ENCODE measurements at regions not wholly inside any gene's neighbourhood (a gene's known extent, or its start where the extent isn't known, plus 50 kb on each side); places are given as distances from the start of the nearest gene placed in this dataset.
"Not testable (repeated sequence)": the region's sequence is repeated elsewhere in the genome, so short reads cannot be mapped to it uniquely, and the experiment has no call there.

DNA sequence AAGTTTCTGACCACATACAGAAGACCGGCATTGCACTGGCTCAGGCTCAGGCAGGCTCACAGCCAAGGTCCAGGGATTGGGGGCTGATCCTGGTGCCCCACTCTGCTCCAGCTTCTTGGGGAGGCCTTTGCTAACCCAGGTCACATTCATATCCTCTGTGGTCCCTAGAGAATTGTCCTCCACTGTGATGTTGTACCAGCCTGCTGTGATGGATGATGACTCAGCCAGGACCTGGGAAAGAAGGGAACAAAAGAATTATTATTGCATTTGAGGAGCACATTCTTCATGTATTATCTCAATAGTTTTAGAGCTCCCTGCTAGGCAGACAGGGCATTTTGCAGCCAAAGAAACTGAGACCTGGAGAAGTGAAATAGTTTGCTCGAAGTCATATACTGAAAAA lies 114.3 kb upstream of the ETV3 start:
- Histone ChIP-seq H3K9me3 (peaks cover 0 to 6% of the 10 kb centered on the region in 2 donors), H3K4me1 (no peaks in the 10 kb centered on the region), H3K27me3 (no peaks in the 10 kb centered on the region), H3K36me3 (no peaks in the 10 kb centered on the region), H3K27ac (no peak overlapping the region), H3K4me3 (no peak overlapping the region)
- intact Hi-C loops (cut with DNase I; ENCODE audit: low total_unique reads): no loop called here
- no peak for TF ChIP-seq POLR2AphosphoS5 (IDR thresholded peaks at IDR 0.05)
- TF ChIP-seq POLR2A (IDR thresholded peaks at IDR 0.05): no peak
- TF ChIP-seq, protein P1, sequence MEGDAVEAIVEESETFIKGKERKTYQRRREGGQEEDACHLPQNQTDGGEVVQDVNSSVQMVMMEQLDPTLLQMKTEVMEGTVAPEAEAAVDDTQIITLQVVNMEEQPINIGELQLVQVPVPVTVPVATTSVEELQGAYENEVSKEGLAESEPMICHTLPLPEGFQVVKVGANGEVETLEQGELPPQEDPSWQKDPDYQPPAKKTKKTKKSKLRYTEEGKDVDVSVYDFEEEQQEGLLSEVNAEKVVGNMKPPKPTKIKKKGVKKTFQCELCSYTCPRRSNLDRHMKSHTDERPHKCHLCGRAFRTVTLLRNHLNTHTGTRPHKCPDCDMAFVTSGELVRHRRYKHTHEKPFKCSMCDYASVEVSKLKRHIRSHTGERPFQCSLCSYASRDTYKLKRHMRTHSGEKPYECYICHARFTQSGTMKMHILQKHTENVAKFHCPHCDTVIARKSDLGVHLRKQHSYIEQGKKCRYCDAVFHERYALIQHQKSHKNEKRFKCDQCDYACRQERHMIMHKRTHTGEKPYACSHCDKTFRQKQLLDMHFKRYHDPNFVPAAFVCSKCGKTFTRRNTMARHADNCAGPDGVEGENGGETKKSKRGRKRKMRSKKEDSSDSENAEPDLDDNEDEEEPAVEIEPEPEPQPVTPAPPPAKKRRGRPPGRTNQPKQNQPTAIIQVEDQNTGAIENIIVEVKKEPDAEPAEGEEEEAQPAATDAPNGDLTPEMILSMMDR (IDR thresholded peaks at IDR 0.05): no peak
- DNase-seq (ENCODE audit: low spot score in 2 of 2): no peak

DNA sequence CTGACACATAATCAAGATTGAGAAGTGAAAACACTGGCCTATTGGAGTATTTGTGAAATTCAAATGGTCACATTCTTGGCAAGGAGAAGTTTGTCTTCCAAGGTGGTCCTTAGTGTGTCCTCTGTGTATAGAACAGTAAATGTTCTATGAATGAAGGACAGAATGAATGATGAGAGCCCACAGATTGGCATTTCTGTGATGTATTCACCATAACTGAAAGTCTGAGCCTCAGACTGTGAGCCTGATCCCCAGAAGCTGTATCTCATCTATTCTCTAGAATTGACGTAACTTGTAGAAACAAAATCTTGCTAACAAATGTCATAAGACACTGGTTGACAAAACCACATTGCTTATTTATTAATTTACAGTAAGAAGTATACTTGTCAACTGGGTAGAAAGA lies 111.5 kb upstream of the ETV3 start:
- Histone ChIP-seq H3K9me3 (peaks cover 0 to 6% of the 10 kb centered on the region in 2 donors), H3K4me1 (no peaks in the 10 kb centered on the region), H3K36me3 (no peaks in the 10 kb centered on the region), H3K27me3 (no peaks in the 10 kb centered on the region), H3K4me3 (no peak overlapping the region), H3K27ac (no peak overlapping the region)
- TF ChIP-seq, protein P1 (IDR thresholded peaks at IDR 0.05): no peak
- TF ChIP-seq POLR2AphosphoS5 (IDR thresholded peaks at IDR 0.05): no peak
- no peak for TF ChIP-seq POLR2A (IDR thresholded peaks at IDR 0.05)
- DNase-seq (ENCODE audit: low spot score in 2 of 2): no peak
- intact Hi-C loops (cut with DNase I; ENCODE audit: low total_unique reads): no loop called here

DNA sequence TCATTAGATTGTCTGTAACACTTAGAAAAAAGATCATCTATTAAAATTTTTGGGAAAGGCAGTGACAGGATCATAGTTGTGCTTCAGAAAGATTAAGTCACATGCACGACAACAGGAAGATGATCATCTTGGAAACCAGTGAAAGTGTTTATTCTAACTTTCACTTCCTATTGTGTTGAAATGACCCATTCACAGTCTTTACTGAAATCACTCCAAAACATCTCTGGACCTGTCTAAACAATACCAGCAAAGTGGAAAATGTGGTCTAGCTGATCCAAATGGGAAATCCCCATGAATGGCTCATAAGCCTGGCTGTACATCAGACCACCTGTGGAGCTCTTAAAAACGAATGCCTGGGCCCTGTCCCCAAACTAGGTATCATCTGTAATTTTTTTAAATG lies 111.1 kb upstream of the ETV3 start:
- TF ChIP-seq POLR2A (IDR thresholded peaks at IDR 0.05): no peak
- no peak for TF ChIP-seq POLR2AphosphoS5 (IDR thresholded peaks at IDR 0.05)
- TF ChIP-seq, protein P1 (IDR thresholded peaks at IDR 0.05): no peak
- Histone ChIP-seq H3K4me1 (no peaks in the 10 kb centered on the region), H3K36me3 (no peaks in the 10 kb centered on the region), H3K4me3 (no peak overlapping the region), H3K9me3 (peaks cover 0 to 3% of the 10 kb centered on the region in 2 donors), H3K27me3 (no peaks in the 10 kb centered on the region), H3K27ac (no peak overlapping the region)
- DNase-seq (ENCODE audit: low spot score in 2 of 2): no peak
- intact Hi-C loops (cut with DNase I; ENCODE audit: low total_unique reads): no loop called here

DNA sequence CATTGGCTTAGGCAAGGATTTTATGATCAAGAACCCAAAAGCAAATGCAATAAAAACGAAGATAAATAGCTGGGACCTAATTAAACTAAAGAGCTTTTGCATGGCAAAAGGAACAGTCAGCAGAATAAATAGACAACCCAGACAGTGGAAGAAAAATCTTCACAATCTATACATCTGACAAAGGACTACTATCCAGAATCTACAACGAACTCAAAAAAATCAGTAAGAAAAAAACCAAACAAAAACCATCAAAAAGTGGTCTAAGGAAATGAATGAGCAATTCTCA lies 109.5 kb upstream of the ETV3 start:
- intact Hi-C loops (cut with DNase I; ENCODE audit: low total_unique reads); H3K4me1 ChIP-seq: not testable (repeated sequence)

DNA sequence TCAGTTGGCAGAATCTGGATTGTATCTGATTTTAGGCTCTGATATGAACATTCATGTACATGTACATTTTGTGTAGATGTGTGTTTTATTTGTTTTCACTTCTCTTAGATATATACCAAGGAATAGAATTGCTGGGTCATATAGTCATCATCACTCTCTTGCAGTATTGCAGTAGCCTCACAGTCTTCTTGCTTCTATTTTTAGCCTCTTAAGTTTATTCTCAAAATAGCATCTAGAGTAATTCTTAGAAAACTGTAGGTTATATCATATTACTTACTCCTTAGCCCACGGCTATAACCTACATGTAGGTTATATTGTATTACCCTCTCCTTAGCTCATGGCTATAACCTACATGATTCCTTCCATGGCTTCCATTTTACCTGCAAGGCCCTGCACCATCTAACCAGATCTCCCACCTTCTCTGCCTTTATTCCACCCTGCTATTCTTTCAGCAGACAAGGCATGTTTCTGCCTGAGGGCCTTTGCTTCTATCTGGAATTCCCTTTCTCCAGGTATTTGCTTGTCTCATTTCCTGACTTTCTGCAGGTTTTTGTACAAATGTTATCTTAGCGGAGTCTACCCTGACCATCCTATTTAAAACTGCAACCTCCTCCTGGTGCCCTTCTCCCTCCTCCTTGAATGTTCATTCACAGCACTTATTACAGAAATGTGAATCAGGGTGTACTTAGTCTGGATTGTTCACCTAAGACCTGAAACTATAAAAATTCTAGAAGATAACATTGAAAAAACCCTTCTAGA lies 109.0 kb upstream of the ETV3 start:
- intact Hi-C loops (cut with DNase I; ENCODE audit: low total_unique reads): no loop called here
- DNase-seq (ENCODE audit: low spot score in 2 of 2): no peak
- H3K36me3 ChIP-seq: no peaks in the 10 kb centered on the region
- no peak overlapping the region for H3K27ac ChIP-seq
- H3K4me3 ChIP-seq: no peak overlapping the region
- no peaks in the 10 kb centered on the region for H3K4me1 ChIP-seq
- H3K9me3 ChIP-seq: no peaks in the 10 kb centered on the region
- TF ChIP-seq, protein P1 (IDR thresholded peaks at IDR 0.05): no peak
- TF ChIP-seq POLR2AphosphoS5 (IDR thresholded peaks at IDR 0.05) (no peak), POLR2A (IDR thresholded peaks at IDR 0.05) (no peak)
- H3K27me3 ChIP-seq: no peaks in the 10 kb centered on the region

More for the DNA sequence above, 109.5 kb upstream of the ETV3 start:
- not testable (repeated sequence) for H3K4me3 ChIP-seq; DNase-seq (ENCODE audit: low spot score in 2 of 2); H3K9me3 ChIP-seq; H3K27ac ChIP-seq; H3K36me3 ChIP-seq; H3K27me3 ChIP-seq

DNA sequence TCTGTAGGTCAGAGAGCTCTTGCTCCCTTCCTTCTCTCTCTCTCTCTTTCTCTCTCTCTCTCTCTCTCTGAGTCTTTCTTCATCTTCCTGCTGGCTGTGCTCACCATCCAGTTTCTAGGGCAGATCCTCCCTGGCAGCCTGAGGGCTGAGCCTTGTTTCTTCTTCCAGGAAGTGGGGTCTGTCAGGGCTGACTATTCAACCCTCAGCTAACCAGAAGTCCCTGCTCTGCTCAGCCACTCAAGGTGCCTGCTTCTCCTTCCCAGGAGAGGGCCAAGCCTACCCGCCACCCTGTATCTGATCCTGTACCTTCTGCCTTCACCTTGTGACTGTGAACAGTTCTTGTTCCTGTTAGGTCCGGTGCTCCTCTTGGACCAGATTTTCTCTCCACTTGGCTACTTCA lies 107.6 kb upstream of the ETV3 start:
- Histone ChIP-seq H3K4me1 (no peaks in the 10 kb centered on the region), H3K36me3 (no peaks in the 10 kb centered on the region), H3K9me3 (no peaks in the 10 kb centered on the region), H3K27me3 (no peaks in the 10 kb centered on the region), H3K4me3 (no peak overlapping the region), H3K27ac (no peak overlapping the region)
- no peak for DNase-seq (ENCODE audit: low spot score in 2 of 2)
- TF ChIP-seq POLR2AphosphoS5 (IDR thresholded peaks at IDR 0.05): no peak
- TF ChIP-seq POLR2A (IDR thresholded peaks at IDR 0.05): no peak
- TF ChIP-seq, protein P1 (IDR thresholded peaks at IDR 0.05): no peak
- intact Hi-C loops (cut with DNase I; ENCODE audit: low total_unique reads): no loop called here

All from breast epithelium (tissue), 4 donors.